Esophagus squamous epithelium (tissue), 5 donors: ENCODE measurements at regions not wholly inside any gene's neighbourhood (a gene's known extent, or its start where the extent isn't known, plus 50 kb on each side); places are given as distances from the start of the nearest gene placed in this dataset.

Source experiments
- DNase-seq: peaks from one replicate; lab custom pipeline; 2025; lab: John Stamatoyannopoulos, UW
- H3K27ac ChIP-seq, 4 donors: fragments of 200-600 bp; sonication (generic); one replicate each; pipeline ENCODE4 v1.5.1; 2016 to 2019; ENCODE audit warnings: mild to moderate bottlenecking in 1 of 4
- H3K27me3 ChIP-seq, 4 donors: fragments of 200-600 bp; sonication (generic); 1 replicate in 3 of 4; 2 replicates in 1 of 4; pipeline versions ENCODE4 v1.5.1 to v1.6.0; 2017 to 2021; ENCODE audit warnings: antibody characterized with exemption in 1 of 4
- H3K36me3 ChIP-seq, 3 donors: fragments of 200-600 bp; sonication (generic); one replicate each; pipeline ENCODE4 v1.5.1; 2016 to 2019
- H3K4me1 ChIP-seq, 3 donors: fragments of 200-600 bp; sonication (generic); one replicate each; pipeline ENCODE4 v1.5.1; 2017 to 2019
- H3K4me3 ChIP-seq, 4 donors: fragments of 200-600 bp; sonication (generic); 1 replicate in 3 of 4; 2 replicates in 1 of 4; pipeline ENCODE4 v1.5.1; 2016 to 2019; ENCODE audit warnings: mild to moderate bottlenecking in 2 of 4, moderate library complexity in 1 of 4
- H3K9me3 ChIP-seq, 3 donors: fragments of 200-600 bp; sonication (generic); one replicate each; pipeline ENCODE4 v1.5.1; 2016 to 2019
- POLR2A ChIP-seq, 4 donors: fragments of 450-650 bp; IDR thresholded peaks; one replicate each; pipeline ENCODE4 v1.6.1; 2017; ENCODE audit warnings: antibody characterized with exemption in 4 of 4, mild to moderate bottlenecking in 4 of 4, moderate library complexity in 3 of 4
- WGBS, 2 donors: methylation state at CpG; one replicate each; pipeline ENCODE4 v1.1.5; 2018; 5-methylcytosine and 5-hydroxymethylcytosine counted together
- intact Hi-C: fragments of 100-400 bp; cut with DNase I; formaldehyde crosslinking; loops from one replicate; pipeline ENCODE4 v1.15.0; 2022
- TF ChIP-seq, protein P1 (sequence below), 6 experiments: fragments of 450-650 bp in 4 of 6; fragments of 200-600 bp in 2 of 6; sonication (generic) in 2 of 6; IDR thresholded peaks; one replicate each; pipeline ENCODE4 v1.5.1; 2016 to 2019; ENCODE audit warnings: antibody characterized with exemption in 6 of 6, mild to moderate bottlenecking in 4 of 6, moderate library complexity in 4 of 6
- donor health status: DM: yes; HTN: yes; CAD: no.

- TF ChIP-seq, protein P1, sequence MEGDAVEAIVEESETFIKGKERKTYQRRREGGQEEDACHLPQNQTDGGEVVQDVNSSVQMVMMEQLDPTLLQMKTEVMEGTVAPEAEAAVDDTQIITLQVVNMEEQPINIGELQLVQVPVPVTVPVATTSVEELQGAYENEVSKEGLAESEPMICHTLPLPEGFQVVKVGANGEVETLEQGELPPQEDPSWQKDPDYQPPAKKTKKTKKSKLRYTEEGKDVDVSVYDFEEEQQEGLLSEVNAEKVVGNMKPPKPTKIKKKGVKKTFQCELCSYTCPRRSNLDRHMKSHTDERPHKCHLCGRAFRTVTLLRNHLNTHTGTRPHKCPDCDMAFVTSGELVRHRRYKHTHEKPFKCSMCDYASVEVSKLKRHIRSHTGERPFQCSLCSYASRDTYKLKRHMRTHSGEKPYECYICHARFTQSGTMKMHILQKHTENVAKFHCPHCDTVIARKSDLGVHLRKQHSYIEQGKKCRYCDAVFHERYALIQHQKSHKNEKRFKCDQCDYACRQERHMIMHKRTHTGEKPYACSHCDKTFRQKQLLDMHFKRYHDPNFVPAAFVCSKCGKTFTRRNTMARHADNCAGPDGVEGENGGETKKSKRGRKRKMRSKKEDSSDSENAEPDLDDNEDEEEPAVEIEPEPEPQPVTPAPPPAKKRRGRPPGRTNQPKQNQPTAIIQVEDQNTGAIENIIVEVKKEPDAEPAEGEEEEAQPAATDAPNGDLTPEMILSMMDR (IDR thresholded peaks at IDR 0.05) = no peak
- TF ChIP-seq POLR2A (IDR thresholded peaks at IDR 0.05) = no peak
- Histone ChIP-seq H3K27me3 (no peaks in the 10 kb centered on the region), H3K4me1 (no peaks in the 10 kb centered on the region), H3K9me3 (no peaks in the 10 kb centered on the region), H3K36me3 (no peaks in the 10 kb centered on the region), H3K4me3 (no peak overlapping the region), H3K27ac (no peak overlapping the region)
- intact Hi-C loops = no loop called here
- WGBS, 2 donors = 88 to 94% methylated on average over 2 of the region's 2 CpGs
- no peak for DNase-seq
Observed at GRCh38 chr13:106032441-106032840, 503.0 kb downstream of the EFNB2 start.

DNA sequence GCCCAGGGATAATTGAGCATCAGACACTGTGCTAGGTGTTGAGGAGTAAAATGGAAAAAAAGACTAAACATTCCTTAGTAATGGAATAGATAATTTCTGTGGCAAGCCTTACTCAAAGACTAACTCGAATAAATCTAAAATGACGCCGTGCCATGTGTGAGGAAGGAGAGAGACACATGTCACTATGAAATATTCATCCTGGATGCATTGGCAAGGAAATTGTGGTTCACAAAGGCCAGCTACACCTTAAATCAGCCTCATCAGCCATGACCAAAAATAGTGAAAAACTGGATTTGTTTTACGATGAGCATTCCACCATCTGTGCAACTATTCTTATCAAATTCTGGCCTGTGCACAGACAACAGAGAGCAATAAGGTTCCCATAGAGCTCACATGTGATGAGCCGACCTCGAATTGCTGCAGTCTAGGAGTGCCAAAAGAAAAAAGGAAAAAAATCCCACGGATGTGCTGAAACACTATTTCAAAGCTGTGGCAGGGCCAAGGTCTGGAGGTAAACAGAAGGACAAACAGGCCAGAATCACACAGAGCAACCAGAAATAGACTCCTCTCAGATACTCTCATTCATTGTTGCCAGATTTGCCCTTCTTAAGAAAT, 505.7 kb downstream of the EFNB2 start:
- WGBS, 2 donors = 74 to 80% methylated on average over 7 of the region's 7 CpGs
- Histone ChIP-seq H3K27me3 (no peaks in the 10 kb centered on the region), H3K27ac (no peak overlapping the region), H3K36me3 (no peaks in the 10 kb centered on the region), H3K9me3 (no peaks in the 10 kb centered on the region), H3K4me1 (no peaks in the 10 kb centered on the region), H3K4me3 (no peak overlapping the region)
- TF ChIP-seq, protein P1 (IDR thresholded peaks at IDR 0.05) = no peak
- no peak for TF ChIP-seq POLR2A (IDR thresholded peaks at IDR 0.05)
- intact Hi-C loops = no loop called here
- DNase-seq = no peak

DNA sequence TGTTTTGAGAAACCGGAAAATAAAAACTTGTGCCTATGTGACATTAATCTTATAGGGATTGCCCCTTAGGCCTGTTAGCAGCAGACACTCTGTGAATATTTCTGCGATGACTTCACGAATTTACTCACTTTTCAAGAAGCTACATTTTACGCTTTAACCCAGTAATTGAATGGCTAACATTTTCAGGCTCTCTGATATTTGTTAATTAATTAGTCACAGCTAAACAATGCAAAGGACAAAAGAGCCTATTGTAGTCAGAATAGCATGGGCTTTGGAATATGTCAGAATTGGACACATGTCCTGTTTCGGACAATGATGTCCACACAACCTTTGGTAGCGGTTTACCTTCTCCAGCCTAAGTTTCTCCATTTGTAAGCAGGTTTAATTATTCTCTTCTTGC, 506.6 kb downstream of the EFNB2 start:
- no peaks in the 10 kb centered on the region for H3K27me3 ChIP-seq
- H3K27ac ChIP-seq = no peak overlapping the region
- no peaks in the 10 kb centered on the region for H3K36me3 ChIP-seq
- TF ChIP-seq POLR2A (IDR thresholded peaks at IDR 0.05) = no peak
- TF ChIP-seq, protein P1 (IDR thresholded peaks at IDR 0.05) = no peak
- 79 to 90% methylated on average over 6 of the region's 6 CpGs for WGBS, 2 donors
- no peak overlapping the region for H3K4me3 ChIP-seq
- DNase-seq = no peak
- H3K9me3 ChIP-seq = no peaks in the 10 kb centered on the region
- H3K4me1 ChIP-seq = no peaks in the 10 kb centered on the region
- intact Hi-C loops = no loop called here

- Histone ChIP-seq H3K4me1 (no peaks in the 10 kb centered on the region), H3K4me3 (no peak overlapping the region), H3K9me3 (no peaks in the 10 kb centered on the region), H3K36me3 (no peaks in the 10 kb centered on the region), H3K27ac (no peak overlapping the region), H3K27me3 (no peaks in the 10 kb centered on the region)
- intact Hi-C loops = no loop called here
- WGBS, 2 donors = 63 to 71% methylated on average over 2 of the region's 2 CpGs
- TF ChIP-seq POLR2A (IDR thresholded peaks at IDR 0.05) = no peak
- TF ChIP-seq, protein P1 (IDR thresholded peaks at IDR 0.05) = no peak
- no peak for DNase-seq
Observed at GRCh38 chr13:106011600-106011999, 523.9 kb downstream of the EFNB2 start.

- WGBS, 2 donors = 67 to 93% methylated on average over 3 of the region's 3 CpGs
Observed at GRCh38 chr13:106010836-106011235, 524.6 kb downstream of the EFNB2 start.

More at GRCh38 chr13:106010836-106011235, 524.6 kb downstream of the EFNB2 start:
- intact Hi-C loops = no loop called here
- H3K27me3 ChIP-seq = no peaks in the 10 kb centered on the region
- H3K9me3 ChIP-seq = no peaks in the 10 kb centered on the region
- no peak overlapping the region for H3K4me3 ChIP-seq
- no peaks in the 10 kb centered on the region for H3K36me3 ChIP-seq
- H3K27ac ChIP-seq = no peak overlapping the region
- H3K4me1 ChIP-seq = no peaks in the 10 kb centered on the region
- TF ChIP-seq POLR2A (IDR thresholded peaks at IDR 0.05) = no peak
- TF ChIP-seq, protein P1 (IDR thresholded peaks at IDR 0.05) = no peak
- no peak for DNase-seq
